ENCODE measurements at regions not wholly inside any gene's neighbourhood (a gene's known extent, or its start where the extent isn't known, plus 50 kb on each side); places are given as distances from the start of the nearest gene placed in this dataset.

- ChIA-PET POLR2A (no interaction called here), CTCF (interaction anchor here (0.6 kb wide), 1 partner anchor 671 kb away, joined by 3 read pairs; no protein-coding TSS in a partner anchor)
- intact Hi-C loops (cut with micrococcal nuclease) = no loop called here
- no peaks in the 10 kb centered on the region for H3K79me2 ChIP-seq (ENCODE audit: control insufficient read depth, insufficient read depth, low read length)
- no peaks in the 10 kb centered on the region for H3K4me1 ChIP-seq (ENCODE audit: control insufficient read depth, extremely low read depth, insufficient read depth, low read length)
- FAIRE-seq (no peak), DNase-seq (ENCODE audit: low read depth, low spot score) (peak; percentile 29)
- H3K9me3 ChIP-seq (replicated peaks; ENCODE audit: control insufficient read depth, insufficient read depth, low read length) = no peaks in the 10 kb centered on the region
- peaks cover 0 to 3% of the 10 kb centered on the region in 2 experiments for H3K27me3 ChIP-seq (ENCODE audit: control insufficient read depth in 2 of 2, insufficient read depth in 2 of 2, low read length in 2 of 2)
- H2AFZ ChIP-seq (ENCODE audit: low read depth, low read length) = no peak overlapping the region
- no peak overlapping the region for H3K9ac ChIP-seq (replicated peaks; ENCODE audit: extremely low read depth, insufficient read depth, low read length)
- H3K27ac ChIP-seq (ENCODE audit: insufficient read depth, low read depth, low read length) = no peak overlapping the region
- H3K36me3 ChIP-seq (ENCODE audit: control insufficient read depth in 2 of 2, extremely low read depth in 1 of 2, insufficient read depth in 2 of 2, low read length in 2 of 2) = no peaks in the 10 kb centered on the region
- dilution Hi-C loops (cut with MboI; ENCODE audit: extremely low pct_ligation_motif_present, low sequenced_read_pairs) = no loop called here
- H3K9me1 ChIP-seq (replicated peaks; ENCODE audit: control insufficient read depth, extremely low read depth, insufficient read depth, low read length) = no peaks in the 10 kb centered on the region
- no peak overlapping the region for H3K4me2 ChIP-seq (ENCODE audit: insufficient read depth, low read length)
- no TSS peak for BruUV-seq (replicated peaks)
- no peak overlapping the region for H3K4me3 ChIP-seq (replicated peaks in 1 of 3; ENCODE audit: insufficient read depth in 1 of 3, low read depth in 1 of 3, low read length in 3 of 3)
- no peak for TF ChIP-seq GATA2 (IDR thresholded peaks at IDR 0.05; ENCODE audit: insufficient read depth, insufficient read length, low read depth, low read length)
- no peak for TF ChIP-seq FOS (IDR thresholded peaks at IDR 0.05; ENCODE audit: borderline replicate concordance, insufficient read depth, low read length)
- no peak for TF ChIP-seq JUN (IDR thresholded peaks at IDR 0.05; ENCODE audit: borderline replicate concordance, insufficient read depth, insufficient read length, low read depth)
- no peak for TF ChIP-seq POLR2A (IDR thresholded peaks at IDR 0.05; ENCODE audit: low read depth, low read length)
- TF ChIP-seq EZH2 (IDR thresholded peaks at IDR 0.05; ENCODE audit: borderline replicate concordance, low read depth, low read length, severe bottlenecking) = no peak
- TF ChIP-seq POLR2AphosphoS5 (IDR thresholded peaks at IDR 0.05; ENCODE audit: insufficient read depth, low read depth, low read length) = no peak
- TF ChIP-seq MAX (IDR thresholded peaks at IDR 0.05; ENCODE audit: insufficient read depth, insufficient read length) = no peak
- TF ChIP-seq CTCF (IDR thresholded peaks at IDR 0.05; ENCODE audit: extremely low read depth in 1 of 2, insufficient read depth in 1 of 2, low read depth in 1 of 2, low read length in 2 of 2) = no peak
- TF ChIP-seq MYC (IDR thresholded peaks at IDR 0.05; ENCODE audit: low read depth, low read length) = no peak
- H4K20me1 ChIP-seq (replicated peaks; ENCODE audit: control insufficient read depth, extremely low read depth, insufficient read depth, low read length) = no peaks in the 10 kb centered on the region
Observed at GRCh38 chr5:124341066-124341858, 405.2 kb downstream of the ZNF608 start.

All from endothelial cell of umbilical vein (primary cell).